Left lobe of liver (tissue), 2 donors: ENCODE measurements at regions not wholly inside any gene's neighbourhood (a gene's known extent, or its start where the extent isn't known, plus 50 kb on each side); places are given as distances from the start of the nearest gene placed in this dataset.
A peak's percentile ranks its signal among the peaks of the same experiment; 100 is the strongest.

ENCODE experiments used
- ATAC-seq: fragments of 200-7000 bp; cut with Tn5 transposase; one replicate; pipeline ENCODE4 v1.9.1; 2020; ENCODE audit warnings: mild to moderate bottlenecking, moderate library complexity
- DNase-seq: peaks from one replicate; pipeline ENCODE4 v3.0.0-alpha.2; 2020; ENCODE audit warnings: low spot score
- donor health status: DM: no; HTN: no; CAD: no; lungs with moderate emphysema.
- donor health status: DM: no; HTN: yes; CAD: no.

DNA sequence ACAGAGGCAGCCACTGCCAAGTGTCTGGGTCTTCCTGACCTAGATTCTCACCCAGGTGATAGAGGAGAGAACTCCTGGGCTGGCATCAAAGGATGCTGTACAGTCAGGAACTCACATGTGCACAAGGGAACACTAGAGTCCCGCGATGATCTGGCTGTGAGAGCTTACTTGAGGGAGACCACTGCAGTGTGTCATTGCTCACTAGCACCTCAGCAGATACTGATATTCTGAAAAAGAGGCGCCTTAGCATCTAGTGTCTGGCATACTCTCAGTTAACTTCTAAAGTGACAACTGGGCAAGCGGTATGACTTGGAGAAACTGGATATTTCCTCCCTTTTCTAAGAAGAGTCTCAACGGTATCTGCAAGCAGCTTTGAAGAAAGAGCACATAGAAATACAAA lies 189.9 kb downstream of the CMPK2 start:
- DNase-seq (no peak), ATAC-seq (no peak)

DNA sequence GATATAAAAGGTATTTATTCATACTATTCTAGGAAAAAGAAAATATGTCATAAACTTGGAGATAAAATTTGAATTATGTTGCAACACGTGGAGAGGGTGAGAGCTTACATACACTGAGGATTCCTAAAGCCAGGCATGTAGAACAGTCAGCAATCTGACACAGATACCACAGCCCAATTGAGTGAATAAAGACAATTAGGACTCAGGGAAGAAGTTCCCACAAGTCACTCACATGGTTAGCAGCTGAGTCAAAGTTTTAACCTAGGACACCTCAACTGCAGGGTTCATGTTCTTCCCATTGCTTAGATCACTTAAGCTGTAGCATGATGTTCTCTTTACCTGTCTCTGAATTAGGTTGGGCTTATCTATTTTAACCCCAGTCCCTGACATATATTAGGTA lies 189.5 kb downstream of the CMPK2 start:
- ATAC-seq: no peak
- no peak for DNase-seq

DNA sequence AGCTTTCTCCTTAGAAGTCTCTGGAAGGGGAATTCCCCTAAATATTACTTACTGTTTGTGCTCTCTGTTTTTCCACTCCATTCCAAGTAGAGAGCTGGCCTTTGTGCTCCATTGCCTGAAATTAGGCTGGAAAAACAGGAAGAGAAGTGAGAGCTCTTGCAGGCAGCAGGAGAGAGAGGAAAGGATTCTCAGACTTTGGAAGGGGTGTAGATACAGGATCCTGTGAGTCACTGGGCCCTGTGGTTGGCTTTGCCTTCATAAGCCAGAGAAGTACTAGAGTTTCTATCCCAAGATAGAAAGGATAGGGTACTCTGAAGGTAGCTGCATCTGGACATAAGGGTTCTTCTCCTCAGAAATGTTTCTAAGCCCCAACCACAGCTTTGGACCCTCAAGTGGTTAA lies 188.9 kb downstream of the CMPK2 start:
- no peak for ATAC-seq
- no peak for DNase-seq

DNA sequence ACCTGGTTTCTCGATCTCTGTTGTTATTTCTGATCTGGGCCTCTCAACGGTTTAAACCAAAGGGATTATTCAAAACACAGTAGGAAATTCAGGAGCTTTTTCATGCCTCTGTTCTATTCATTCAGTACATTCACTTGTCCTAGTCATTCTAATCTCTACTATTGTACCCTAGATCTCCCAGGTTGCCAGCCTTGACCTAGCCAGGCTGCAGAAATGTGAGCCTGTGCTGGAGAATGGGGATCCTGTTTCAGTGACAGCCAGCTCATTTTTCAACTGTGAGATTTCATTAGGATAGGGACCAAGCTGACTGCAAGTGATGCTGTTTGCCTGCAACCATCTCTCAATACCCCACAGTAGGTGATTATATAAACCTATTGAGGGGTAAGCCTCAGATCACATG lies 186.2 kb downstream of the CMPK2 start:
- no peak for ATAC-seq
- DNase-seq: no peak

DNA sequence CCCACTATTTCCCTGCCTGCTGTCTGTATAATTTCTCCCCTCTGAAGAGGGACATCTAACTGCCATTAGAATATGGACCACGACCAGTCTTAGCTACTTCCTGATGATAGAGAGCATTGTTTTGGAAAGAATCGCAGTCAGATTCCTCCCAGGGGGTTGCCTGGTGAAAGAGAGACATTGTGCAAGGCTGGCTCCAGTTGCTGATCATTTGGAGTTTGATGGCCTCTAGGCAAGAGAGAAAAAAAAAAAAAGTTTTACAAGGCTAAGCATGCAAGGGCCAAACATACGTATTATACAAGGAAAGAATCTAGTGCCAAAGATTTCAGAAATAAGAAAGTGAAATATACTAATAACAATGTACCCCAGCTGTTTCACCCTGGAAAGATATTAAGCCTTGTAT lies 182.2 kb downstream of the CMPK2 start:
- no peak for ATAC-seq
- DNase-seq: no peak

DNA sequence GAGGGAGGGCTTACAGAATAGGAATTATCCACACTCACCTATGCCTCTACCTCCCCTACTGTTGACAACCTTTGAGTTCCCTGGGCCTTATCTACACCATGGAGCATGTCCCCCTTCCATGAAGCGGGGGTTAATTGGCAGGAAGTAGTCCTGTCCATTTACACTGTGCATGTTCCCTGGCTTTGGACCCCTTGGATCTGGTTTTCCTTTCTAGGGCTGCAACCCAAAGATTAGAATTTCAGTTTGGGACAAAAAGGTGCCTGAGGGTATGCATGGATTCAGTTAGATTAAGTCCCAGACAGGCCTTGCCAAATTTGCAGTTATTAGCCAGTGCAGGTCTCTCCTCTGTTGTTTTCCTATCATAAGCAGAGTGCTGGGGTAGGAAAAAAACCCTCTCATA lies 180.3 kb downstream of the CMPK2 start:
- ATAC-seq: no peak
- DNase-seq: no peak

DNA sequence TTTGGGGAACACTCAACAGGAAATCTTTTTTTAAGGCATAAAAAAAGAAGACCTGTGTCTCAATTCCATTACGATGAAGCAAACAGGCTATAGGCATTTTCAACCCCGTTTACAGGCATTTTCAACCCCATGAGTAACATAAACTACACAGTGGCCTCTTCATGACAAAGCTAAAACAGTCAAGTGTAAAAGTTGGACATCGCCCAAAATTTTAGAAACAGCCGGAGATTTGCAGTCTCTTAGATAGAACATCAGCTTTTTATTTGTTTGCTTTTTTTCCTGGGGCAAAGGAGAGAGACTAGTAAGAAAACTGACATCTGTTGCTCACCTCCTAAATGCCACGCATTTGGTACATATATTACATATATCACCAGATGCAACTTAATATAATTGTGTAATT lies 173.7 kb downstream of the CMPK2 start:
- no peak for DNase-seq
- ATAC-seq: no peak

DNA sequence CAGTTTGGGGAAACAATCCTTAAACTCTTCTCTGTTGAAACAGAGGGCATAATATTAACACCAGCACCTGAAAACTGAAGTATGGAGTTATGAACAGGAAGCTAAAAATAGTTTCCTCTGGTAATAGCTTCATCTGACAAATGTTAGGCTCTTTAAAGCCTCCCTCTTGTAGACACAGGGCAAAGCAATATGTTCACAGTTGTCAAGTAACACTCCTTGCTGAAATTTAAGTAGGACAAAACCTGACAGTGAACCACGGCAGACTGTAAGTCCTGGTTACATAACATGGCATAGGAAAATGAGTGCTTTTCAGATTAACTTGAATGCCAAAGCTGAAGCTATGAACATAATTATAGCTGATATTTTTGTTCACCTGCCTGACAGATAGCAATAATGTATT lies 172.9 kb downstream of the CMPK2 start:
- ATAC-seq (no peak), DNase-seq (no peak)

DNA sequence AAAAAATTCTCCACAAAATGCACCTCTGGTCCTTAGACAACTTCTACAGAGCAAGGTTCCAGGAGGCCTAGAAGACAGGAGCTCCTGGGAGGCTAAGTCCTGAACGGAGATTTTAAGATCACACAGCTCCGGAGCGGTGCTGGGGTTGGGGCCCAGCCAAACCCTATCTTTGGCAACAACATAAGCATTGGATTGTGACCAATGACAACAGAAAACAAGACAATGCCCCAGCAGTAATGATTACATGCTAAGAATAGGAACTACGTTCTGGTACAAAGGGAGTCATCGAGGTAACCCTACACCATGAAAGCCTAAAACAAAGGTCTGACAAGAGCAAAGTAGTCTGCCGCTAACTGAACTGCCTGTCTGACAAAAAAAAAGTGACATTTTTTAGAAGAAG lies 171.2 kb downstream of the CMPK2 start:
- ATAC-seq (peak; percentile 36), DNase-seq (no peak)

DNA sequence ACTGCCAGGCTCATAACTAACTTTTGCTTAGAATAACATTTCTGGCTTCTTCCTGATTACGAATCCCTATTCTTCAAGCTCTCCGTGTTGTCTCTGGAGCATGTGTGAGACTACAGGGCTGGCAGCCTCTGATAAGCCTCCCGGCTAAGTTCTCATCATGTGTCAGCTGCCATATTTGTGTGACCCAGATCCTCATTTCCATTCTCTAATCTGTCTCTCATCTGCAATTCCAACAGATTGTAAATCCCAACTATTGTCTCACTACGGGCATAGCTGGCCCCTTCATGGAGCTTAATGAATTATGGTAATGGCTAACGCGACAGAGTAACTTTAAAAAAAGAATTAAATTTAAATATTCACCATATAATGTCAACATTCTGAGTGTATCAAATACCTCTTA lies 165.4 kb downstream of the CMPK2 start:
- ATAC-seq: no peak
- no peak for DNase-seq

DNA sequence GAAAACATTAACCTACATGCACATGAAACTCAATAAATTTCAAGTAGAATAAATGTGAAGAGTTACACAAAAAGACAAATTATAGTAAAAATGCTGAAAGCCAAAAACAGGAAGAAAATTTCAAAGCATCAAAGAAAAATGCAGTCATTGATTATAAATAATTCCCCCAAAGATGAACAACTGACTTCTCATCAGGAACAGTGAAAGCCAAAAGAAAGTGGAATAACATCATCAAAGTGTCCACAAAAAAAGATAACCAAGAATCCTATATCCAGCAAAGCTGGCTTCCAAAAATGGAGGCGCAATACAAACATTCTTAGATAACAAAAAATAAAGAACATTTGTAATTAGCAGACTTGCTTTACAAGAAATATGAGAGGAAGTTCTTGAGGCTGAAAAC lies 161.6 kb downstream of the CMPK2 start:
- ATAC-seq (no peak), DNase-seq (no peak)

DNA sequence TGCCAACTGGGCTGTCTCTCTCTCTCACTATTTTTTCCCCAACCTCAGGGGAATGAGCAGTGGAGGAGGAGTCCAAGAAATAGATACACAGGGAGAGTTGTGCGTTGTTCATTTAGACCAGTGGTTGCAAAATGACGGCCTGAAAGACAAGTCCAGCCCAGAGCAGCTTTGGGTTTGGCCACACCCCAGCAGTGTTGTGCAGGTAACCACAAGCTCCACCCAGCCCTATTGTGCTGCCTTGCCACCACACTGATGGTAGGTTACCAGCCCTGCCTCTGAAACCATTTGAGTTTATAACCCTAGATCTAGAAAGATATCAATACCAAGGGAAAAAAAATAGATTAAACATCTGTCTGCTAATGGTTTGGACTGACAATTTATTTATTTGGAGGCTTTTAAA lies 144.3 kb downstream of the CMPK2 start:
- no peak for ATAC-seq
- no peak for DNase-seq

DNA sequence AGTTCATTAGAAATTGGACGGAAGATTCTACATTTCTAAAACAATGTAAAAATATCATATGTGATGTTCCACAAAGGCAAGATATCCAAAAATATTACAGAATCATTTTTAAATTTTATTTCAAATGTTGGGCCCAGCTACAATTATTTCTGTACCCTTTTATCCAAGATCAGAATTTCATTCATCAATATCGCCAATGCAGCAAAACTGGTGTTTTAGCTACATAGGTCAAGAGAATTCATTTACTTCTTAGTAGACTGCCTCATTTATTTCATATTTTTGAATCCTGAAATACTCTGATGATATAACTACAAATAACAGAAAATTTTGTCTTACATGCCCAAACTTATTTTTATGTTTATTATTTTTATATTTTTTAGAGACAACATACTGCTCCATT lies 143.1 kb downstream of the CMPK2 start:
- no peak for ATAC-seq
- no peak for DNase-seq

DNA sequence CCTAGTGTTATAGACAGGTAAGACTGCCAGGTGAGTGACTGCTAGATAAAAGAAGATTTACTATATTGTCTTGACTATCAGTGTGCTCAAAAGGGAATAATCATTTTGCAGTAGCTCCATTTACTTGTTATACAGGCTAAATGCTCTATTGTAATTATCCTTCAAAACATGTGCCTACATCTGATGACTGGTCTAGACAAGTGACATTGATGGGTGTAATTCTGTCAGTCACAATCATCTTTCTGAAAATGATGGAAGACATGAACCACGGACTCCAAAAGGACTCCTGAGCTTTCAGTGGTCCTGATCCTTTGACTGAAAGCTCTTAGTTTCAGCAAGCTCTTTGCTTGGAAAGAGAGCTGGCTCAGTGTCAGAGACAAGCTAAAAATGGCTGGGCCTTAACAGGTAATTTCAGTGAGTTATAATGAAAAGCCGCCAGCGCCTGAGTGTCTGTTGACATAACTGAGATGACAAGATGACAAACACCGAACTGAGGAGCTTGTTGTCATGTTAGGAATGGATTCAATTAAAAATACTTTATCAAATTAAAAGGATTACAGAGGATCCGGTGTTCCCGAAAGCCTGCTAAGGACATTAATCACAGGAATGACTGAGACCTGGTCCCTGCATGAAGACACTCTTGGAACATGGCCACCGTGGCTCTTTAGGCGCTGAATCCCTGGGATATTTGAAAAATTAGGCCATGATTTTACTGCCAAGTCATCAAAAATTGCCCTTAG lies 141.7 kb downstream of the CMPK2 start:
- DNase-seq (no peak), ATAC-seq (no peak)

DNA sequence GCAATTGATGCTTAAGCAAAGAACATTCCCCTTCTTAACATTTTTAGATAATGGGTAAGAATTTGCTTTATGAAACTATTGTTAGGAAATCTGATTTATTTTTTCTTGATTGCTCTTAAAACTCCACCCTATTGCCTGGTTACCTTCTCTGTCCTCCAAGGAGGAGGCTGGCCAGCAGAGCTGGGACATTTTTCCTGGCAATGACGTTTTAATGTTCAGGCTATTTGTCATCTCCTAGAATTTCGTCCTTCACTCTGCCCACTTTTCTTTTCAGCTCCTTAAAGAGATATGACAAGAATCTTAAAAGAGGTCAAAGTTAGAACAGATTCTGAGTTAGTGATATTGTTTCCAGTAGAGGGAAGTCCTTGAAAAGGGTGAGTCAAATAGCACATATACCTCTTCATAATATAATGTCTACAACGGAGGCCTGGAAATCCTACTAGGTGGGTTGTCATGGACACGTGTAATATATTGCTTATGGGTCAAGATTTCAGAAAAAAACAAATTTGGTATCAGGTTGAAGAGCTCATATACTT lies 141.0 kb downstream of the CMPK2 start:
- DNase-seq (no peak), ATAC-seq (no peak)

DNA sequence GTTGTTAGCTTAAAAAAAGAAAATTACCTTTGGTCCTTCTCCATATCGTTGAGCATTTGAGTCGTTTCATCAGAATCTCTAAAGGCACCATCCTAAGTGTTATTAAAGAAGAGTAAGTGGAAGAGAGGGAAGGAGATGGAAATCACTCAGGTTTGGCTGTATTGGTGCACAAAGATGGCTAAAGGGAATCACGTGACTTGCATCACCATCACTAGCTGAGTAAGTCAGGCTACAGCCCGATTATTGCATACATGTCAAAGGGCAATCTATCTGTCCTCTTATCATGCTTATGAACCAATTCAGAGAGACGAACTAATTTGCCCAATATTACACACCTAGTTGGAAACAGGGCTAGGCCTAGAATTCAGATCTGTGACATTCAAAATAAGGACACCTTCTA lies 137.6 kb downstream of the CMPK2 start:
- ATAC-seq (no peak), DNase-seq (no peak)

DNA sequence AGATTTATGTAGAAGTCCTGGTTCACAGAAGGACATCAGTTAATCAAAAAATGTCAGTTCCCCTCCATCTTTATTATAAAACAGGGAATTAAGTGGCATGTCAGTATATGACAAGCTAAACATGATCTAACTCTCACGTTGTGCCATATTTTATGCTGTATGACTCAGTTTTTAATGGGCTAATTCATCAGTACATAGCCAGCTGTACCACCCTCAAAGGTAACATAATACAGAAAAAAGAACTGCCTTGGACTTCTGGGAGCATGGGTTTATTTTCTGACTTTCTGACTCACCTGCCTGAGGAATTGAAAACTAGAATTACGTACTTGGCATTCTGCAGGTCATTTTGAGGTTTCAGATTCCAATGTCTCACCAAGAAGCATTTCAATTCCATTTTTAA lies 135.7 kb downstream of the CMPK2 start:
- no peak for DNase-seq

DNA sequence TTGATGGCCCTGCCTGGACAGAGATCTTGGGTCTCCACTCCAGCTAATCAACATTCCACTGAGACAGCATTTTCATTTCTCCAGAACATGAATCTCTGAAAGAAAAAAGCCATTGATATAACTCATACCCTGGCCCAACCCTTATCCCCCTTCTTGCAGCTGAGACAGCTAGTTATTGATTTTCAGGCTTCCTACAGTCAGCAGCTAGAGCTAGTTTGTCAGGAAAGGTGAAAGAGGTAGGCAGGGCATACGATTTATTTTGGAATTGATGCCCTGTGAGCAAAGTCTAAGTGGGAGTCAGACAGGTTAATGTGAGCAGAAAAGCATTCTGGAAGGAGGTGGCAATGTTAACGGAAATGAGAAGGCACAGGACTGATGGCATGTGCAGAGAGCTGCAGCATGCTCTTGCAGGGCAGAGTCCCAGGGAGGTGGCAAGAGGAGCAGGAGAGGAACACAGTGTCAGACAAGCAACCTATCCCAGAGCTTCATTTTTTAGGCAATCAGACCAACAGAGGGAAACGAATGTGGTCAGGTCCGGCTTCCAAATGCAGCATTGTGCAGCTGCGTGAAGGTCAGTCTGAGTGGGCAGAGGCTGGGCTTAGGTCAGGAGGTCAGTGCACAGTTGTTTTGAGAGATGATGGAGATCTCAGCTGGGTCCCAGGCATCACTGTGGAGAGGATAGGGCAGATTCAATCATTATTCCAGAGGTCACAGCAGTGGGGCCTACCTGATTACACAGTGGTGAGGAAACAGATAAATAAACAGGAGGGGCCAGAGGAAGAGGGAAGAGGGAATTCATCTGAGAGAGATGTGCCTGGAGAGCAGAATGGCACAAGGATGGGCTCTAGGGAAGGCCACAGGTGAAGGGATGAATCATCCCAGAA lies 134.8 kb downstream of the CMPK2 start:
- no peak for ATAC-seq
- DNase-seq: no peak

More for the DNA sequence above, 135.7 kb downstream of the CMPK2 start:
- ATAC-seq: no peak

DNA sequence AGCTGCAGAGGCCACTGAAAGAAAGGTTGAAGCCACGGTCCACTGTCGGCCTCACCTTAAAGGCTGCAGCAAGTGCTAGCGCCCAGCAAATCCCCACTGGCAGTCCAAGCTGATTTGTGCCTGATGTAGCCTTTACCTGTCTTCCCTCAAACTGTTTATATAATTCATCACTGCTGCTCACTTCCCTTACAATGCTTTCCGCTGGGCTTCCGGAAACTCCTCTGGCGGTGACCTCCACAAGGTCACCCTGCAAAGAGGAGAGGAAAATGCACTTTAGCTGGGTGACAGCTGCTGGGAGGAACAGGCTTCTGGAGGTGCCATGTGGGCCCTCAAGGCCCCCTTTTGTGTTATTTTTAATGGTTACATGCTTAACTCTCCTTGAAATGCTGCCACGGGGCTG lies 126.2 kb downstream of the CMPK2 start:
- DNase-seq (no peak), ATAC-seq (no peak)

DNA sequence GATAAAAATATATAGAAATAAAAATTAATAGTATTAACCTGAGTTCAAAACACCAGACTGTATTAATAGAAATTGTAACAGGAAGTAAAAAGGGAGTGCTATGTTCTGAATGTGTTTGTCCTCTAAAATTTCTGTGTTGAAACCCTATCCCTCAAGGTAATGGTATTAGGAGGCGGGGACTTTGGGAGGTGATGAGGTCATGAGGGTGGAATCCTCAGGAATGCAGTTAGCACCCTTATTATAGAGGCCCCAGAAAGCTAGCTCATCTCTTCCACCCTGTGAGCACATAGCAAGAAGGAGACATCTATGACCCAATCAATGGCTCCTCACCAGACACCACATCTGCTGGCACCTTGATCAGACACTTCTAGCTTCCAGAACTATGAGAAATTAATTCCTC lies 124.5 kb downstream of the CMPK2 start:
- no peak for ATAC-seq
- no peak for DNase-seq

DNA sequence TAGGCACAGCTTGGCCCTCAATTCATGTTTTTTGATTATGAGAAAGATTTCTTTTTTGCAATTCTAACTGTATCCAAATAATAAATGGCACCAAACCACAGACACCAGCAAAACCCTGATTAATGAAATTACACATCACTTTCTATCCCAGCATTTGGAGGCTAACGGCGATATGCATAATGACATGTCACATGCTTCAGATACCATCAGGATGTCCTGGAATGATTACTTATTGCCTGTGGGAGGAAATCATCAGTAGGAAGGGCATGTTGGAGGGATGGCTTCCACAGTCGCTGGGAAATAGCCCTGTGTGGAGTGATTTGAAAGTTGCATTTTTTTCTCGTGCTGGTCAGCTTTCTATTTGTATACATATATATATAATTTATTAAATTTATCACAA lies 121.7 kb downstream of the CMPK2 start:
- ATAC-seq (no peak), DNase-seq (no peak)

DNA sequence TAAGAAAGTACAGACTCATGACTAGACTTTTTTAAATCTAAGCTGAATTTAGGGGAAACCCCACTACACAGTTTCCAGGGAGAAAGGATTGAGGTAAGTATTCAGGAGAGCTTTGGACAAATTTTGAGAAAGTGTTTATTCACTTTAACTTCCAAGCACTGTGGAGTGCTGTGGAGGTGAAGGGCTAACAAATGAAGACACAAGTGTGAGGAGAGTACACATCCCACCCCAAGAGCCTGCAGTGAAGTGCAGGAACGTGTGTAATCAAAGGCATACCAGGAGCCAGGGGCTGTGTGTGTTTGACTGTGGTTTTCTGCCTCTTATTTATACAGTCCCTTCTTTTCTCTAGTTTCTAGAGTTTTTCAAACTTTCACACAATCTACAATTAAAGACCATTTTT lies 118.3 kb downstream of the CMPK2 start:
- DNase-seq (no peak), ATAC-seq (no peak)
